GM23338 (cell line): ENCODE measurements at regions not wholly inside any gene's neighbourhood (a gene's known extent, or its start where the extent isn't known, plus 50 kb on each side); places are given as distances from the start of the nearest gene placed in this dataset.

Experiments used
- ATAC-seq: fragments of 200-7000 bp; cut with Tn5 transposase; 3 replicates; pipeline ENCODE4 v1.9.1; 2020
- DNase-seq: peaks from one replicate; pipeline ENCODE4 v3.0.0-alpha.2; 2015; ENCODE audit warnings: low spot score
- H2AFZ ChIP-seq: fragments of 200-600 bp; sonication (generic); 2 replicates; pipeline ENCODE4 v1.8.0; 2016; ENCODE audit warnings: antibody characterized with exemption, mild to moderate bottlenecking, moderate library complexity
- H3F3A ChIP-seq: fragments of 200-600 bp; sonication (generic); replicated peaks from 2 replicates; pipeline ENCODE4 v1.8.0; 2017; ENCODE audit warnings: antibody characterized with exemption, mixed run types, low read depth
- H3K27ac ChIP-seq: fragments of 200-600 bp; sonication (generic); 2 replicates; pipeline ENCODE4 v1.6.1; 2016; ENCODE audit warnings: low read depth
- H3K27me3 ChIP-seq: fragments of 200-600 bp; sonication (generic); 2 replicates; pipeline ENCODE4 v1.8.0; 2016; ENCODE audit warnings: mild to moderate bottlenecking, mixed run types, moderate library complexity; ENCODE audit not compliant: insufficient read depth
- H3K36me3 ChIP-seq: fragments of 200-600 bp; sonication (generic); 2 replicates; pipeline ENCODE4 v1.8.0; 2016; ENCODE audit warnings: mild to moderate bottlenecking; ENCODE audit not compliant: insufficient read depth
- H3K4me1 ChIP-seq: fragments of 200-600 bp; sonication (generic); 2 replicates; pipeline ENCODE4 v1.8.0; 2016; ENCODE audit warnings: mild to moderate bottlenecking, moderate library complexity; ENCODE audit not compliant: insufficient read depth
- H3K4me2 ChIP-seq: fragments of 200-600 bp; sonication (generic); 2 replicates; pipeline ENCODE4 v1.7.1; 2017; ENCODE audit warnings: mixed run types
- H3K4me3 ChIP-seq: fragments of 200-600 bp; sonication (generic); 2 replicates; pipeline ENCODE4 v1.6.1; 2016; ENCODE audit warnings: mixed run types
- H3K79me2 ChIP-seq: fragments of 200-600 bp; sonication (generic); replicated peaks from 2 replicates; pipeline ENCODE4 v1.8.0; 2017; ENCODE audit warnings: mild to moderate bottlenecking; ENCODE audit not compliant: insufficient read depth
- H3K9me2 ChIP-seq: fragments of 200-600 bp; sonication (generic); 2 replicates; pipeline ENCODE4 v1.8.0; 2017; ENCODE audit not compliant: insufficient read depth
- H4K20me1 ChIP-seq: fragments of 200-600 bp; sonication (generic); replicated peaks from 2 replicates; pipeline ENCODE4 v1.8.0; 2017; ENCODE audit warnings: mild to moderate bottlenecking; ENCODE audit not compliant: insufficient read depth
- H3K27ac Mint-ChIP-seq: 2 replicates; pipeline ENCODE4 v1.8.0; 2020; ENCODE audit warnings: inconsistent platforms, mild to moderate bottlenecking, moderate library complexity, mixed read lengths
- H3K27me3 Mint-ChIP-seq: 3 replicates; pipeline ENCODE4 v1.8.0; 2022; ENCODE audit warnings: low read depth, mild to moderate bottlenecking, moderate library complexity, mixed read lengths, inconsistent platforms; ENCODE audit not compliant: insufficient read depth, poor library complexity
- H3K36me3 Mint-ChIP-seq: 3 replicates; pipeline ENCODE4 v1.8.0; 2021; ENCODE audit warnings: low read depth, mild to moderate bottlenecking, inconsistent platforms, moderate library complexity, mixed read lengths
- H3K4me1 Mint-ChIP-seq: 3 replicates; pipeline ENCODE4 v1.8.0; 2020; ENCODE audit warnings: mild to moderate bottlenecking, inconsistent platforms, mixed read lengths
- H3K4me3 Mint-ChIP-seq: 3 replicates; pipeline ENCODE4 v1.8.0; 2021; ENCODE audit warnings: moderate library complexity, mild to moderate bottlenecking, inconsistent platforms, mixed read lengths
- H3K9me3 Mint-ChIP-seq: 3 replicates; pipeline ENCODE4 v1.8.0; 2020; ENCODE audit warnings: moderate library complexity, mild to moderate bottlenecking, inconsistent platforms, mixed read lengths
- CTCF ChIP-seq, 2 experiments: fragments of 200-600 bp in 1 of 2; sonication (generic) in 1 of 2; conservative IDR thresholded peaks; 2 replicates each; pipeline versions ENCODE4 v1.5.1 to v1.6.1; 2016 to 2017; ENCODE audit warnings: antibody characterized with exemption in 2 of 2, low read depth in 2 of 2, mild to moderate bottlenecking in 2 of 2, moderate library complexity in 1 of 2
- JUNB ChIP-seq: IDR thresholded peaks from one replicate; pipeline ENCODE4 v1.6.1; 2016; ENCODE audit warnings: antibody characterized with exemption; ENCODE audit not compliant: unreplicated experiment
- NANOG ChIP-seq: IDR thresholded peaks from 2 replicates; pipeline ENCODE4 v1.6.1; 2016; ENCODE audit warnings: antibody characterized with exemption, borderline replicate concordance
- POLR2AphosphoS5 ChIP-seq: IDR thresholded peaks from 2 replicates; pipeline ENCODE4 v1.6.1; 2016; ENCODE audit warnings: antibody characterized with exemption, low read depth
- STAT1 ChIP-seq: IDR thresholded peaks from one replicate; pipeline ENCODE4 v1.6.1; 2016; ENCODE audit warnings: antibody characterized with exemption; ENCODE audit not compliant: unreplicated experiment
- ZNF114 ChIP-seq: fragments of 250-450 bp; sonication (Bioruptor Pico); IDR thresholded peaks from 2 replicates; pipeline ENCODE4 v1.5.0; 2020; ENCODE audit warnings: mild to moderate bottlenecking, moderate library complexity
- ZNF331 ChIP-seq: fragments of 250-450 bp; sonication (Bioruptor Pico); IDR thresholded peaks from 2 replicates; pipeline ENCODE4 v1.5.0; 2020; ENCODE audit warnings: low read depth, mild to moderate bottlenecking, moderate library complexity
- TF ChIP-seq, protein P1 (sequence below): fragments of 250-450 bp; sonication (Bioruptor Pico); IDR thresholded peaks from 2 replicates; pipeline ENCODE4 v1.5.0; 2020; ENCODE audit warnings: mild to moderate bottlenecking, moderate library complexity

DNA sequence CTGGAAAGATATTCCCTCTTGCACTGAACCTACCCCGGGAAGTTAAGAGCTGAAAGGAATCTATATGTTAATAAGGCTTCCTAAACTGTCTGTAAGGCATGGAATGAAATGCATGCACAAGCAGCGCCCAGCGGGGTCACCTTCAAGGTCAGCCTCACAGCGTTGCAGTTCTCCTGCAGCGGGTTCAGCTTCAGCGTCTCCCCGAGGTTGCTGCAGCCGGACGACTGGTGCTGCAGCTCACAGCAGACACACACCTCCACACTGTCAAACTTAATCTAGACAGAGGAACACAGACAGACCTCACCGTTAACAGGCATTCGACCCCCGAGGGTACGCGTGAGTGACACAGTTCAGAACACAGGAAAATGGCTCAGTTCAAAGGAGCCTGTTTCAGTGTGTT, 73.3 kb downstream of the NSMCE3 start:
- TF ChIP-seq JUNB, result no peak
- TF ChIP-seq STAT1, result no peak
- no peak for TF ChIP-seq NANOG
- TF ChIP-seq POLR2AphosphoS5, result no peak
- TF ChIP-seq ZNF331 (CRISPR knock-in tag), result no peak
- no peak for TF ChIP-seq CTCF (conservative IDR thresholded peaks at IDR 0.05; ENCODE audit: low read depth in 2 of 2)
- TF ChIP-seq ZNF114 (CRISPR knock-in tag), result no peak
- TF ChIP-seq, protein P1, sequence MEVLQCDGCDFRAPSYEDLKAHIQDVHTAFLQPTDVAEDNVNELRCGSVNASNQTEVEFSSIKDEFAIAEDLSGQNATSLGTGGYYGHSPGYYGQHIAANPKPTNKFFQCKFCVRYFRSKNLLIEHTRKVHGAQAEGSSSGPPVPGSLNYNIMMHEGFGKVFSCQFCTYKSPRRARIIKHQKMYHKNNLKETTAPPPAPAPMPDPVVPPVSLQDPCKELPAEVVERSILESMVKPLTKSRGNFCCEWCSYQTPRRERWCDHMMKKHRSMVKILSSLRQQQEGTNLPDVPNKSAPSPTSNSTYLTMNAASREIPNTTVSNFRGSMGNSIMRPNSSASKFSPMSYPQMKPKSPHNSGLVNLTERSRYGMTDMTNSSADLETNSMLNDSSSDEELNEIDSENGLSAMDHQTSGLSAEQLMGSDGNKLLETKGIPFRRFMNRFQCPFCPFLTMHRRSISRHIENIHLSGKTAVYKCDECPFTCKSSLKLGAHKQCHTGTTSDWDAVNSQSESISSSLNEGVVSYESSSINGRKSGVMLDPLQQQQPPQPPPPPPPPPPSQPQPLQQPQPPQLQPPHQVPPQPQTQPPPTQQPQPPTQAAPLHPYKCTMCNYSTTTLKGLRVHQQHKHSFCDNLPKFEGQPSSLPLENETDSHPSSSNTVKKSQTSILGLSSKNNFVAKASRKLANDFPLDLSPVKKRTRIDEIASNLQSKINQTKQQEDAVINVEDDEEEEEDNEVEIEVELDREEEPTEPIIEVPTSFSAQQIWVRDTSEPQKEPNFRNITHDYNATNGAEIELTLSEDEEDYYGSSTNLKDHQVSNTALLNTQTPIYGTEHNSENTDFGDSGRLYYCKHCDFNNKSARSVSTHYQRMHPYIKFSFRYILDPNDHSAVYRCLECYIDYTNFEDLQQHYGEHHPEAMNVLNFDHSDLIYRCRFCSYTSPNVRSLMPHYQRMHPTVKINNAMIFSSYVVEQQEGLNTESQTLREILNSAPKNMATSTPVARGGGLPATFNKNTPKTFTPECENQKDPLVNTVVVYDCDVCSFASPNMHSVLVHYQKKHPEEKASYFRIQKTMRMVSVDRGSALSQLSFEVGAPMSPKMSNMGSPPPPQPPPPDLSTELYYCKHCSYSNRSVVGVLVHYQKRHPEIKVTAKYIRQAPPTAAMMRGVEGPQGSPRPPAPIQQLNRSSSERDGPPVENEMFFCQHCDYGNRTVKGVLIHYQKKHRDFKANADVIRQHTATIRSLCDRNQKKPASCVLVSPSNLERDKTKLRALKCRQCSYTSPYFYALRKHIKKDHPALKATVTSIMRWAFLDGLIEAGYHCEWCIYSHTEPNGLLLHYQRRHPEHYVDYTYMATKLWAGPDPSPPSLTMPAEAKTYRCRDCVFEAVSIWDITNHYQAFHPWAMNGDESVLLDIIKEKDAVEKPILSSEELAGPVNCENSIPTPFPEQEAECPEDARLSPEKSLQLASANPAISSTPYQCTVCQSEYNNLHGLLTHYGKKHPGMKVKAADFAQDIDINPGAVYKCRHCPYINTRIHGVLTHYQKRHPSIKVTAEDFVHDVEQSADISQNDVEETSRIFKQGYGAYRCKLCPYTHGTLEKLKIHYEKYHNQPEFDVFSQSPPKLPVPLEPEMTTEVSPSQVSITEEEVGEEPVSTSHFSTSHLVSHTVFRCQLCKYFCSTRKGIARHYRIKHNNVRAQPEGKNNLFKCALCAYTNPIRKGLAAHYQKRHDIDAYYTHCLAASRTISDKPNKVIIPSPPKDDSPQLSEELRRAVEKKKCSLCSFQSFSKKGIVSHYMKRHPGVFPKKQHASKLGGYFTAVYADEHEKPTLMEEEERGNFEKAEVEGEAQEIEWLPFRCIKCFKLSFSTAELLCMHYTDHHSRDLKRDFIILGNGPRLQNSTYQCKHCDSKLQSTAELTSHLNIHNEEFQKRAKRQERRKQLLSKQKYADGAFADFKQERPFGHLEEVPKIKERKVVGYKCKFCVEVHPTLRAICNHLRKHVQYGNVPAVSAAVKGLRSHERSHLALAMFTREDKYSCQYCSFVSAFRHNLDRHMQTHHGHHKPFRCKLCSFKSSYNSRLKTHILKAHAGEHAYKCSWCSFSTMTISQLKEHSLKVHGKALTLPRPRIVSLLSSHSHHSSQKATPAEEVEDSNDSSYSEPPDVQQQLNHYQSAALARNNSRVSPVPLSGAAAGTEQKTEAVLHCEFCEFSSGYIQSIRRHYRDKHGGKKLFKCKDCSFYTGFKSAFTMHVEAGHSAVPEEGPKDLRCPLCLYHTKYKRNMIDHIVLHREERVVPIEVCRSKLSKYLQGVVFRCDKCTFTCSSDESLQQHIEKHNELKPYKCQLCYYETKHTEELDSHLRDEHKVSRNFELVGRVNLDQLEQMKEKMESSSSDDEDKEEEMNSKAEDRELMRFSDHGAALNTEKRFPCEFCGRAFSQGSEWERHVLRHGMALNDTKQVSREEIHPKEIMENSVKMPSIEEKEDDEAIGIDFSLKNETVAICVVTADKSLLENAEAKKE (CRISPR knock-in tag), result no peak
- Histone ChIP-seq H2AFZ (no peak overlapping the region), H3K4me2 (peak overlapping the region; percentile 16), H3K27ac (no peak overlapping the region), H3K36me3 (no peaks in the 10 kb centered on the region), H3F3A (no peaks in the 10 kb centered on the region), H3K4me1 (peaks cover 15% of the 10 kb centered on the region), H4K20me1 (no peaks in the 10 kb centered on the region), H3K79me2 (no peaks in the 10 kb centered on the region), H3K4me3 (no peak overlapping the region), H3K9me2 (no peaks in the 10 kb centered on the region), H3K27me3 (no peaks in the 10 kb centered on the region)
- Mint-ChIP-seq H3K27ac (no peak overlapping the region), H3K4me1 (peaks cover 19% of the 10 kb centered on the region), H3K9me3 (no peaks in the 10 kb centered on the region), H3K27me3 (no peaks in the 10 kb centered on the region), H3K36me3 (no peaks in the 10 kb centered on the region), H3K4me3 (peak overlapping the region; percentile 6)
- ATAC-seq (peak; percentile 86), DNase-seq (peak; percentile 69)
